ENCODE measurements at regions not wholly inside any gene's neighbourhood (a gene's known extent, or its start where the extent isn't known, plus 50 kb on each side); places are given as distances from the start of the nearest gene placed in this dataset.

DNA sequence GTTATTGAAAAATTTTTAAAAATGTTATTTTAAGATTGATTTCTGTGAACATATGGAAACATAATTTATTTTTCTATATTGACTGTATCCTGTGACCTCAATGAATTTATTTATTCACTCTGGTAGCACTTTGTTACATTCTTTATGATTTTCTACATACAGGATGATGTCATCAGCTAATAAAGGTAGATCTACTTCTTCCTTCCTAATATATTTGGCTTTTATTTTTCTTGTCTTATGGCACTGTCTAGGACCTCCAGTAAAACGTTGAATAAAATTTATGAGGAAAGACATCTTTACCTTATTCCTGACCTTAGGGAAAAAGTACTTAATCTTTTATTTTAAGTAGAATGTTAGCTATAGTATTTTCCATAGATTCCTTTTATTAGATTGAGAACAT lies 78.8 kb upstream of the MAF start:
- no peaks in the 10 kb centered on the region for H3K4me1 Mint-ChIP-seq
- no peak overlapping the region for H3K4me3 Mint-ChIP-seq
- no peak overlapping the region for H3K27ac Mint-ChIP-seq
- no peaks in the 10 kb centered on the region for H3K9me3 Mint-ChIP-seq
- ATAC-seq (replicated peaks) = no peak
- H3K27me3 Mint-ChIP-seq = no peaks in the 10 kb centered on the region
- no peaks in the 10 kb centered on the region for H3K36me3 Mint-ChIP-seq (ENCODE audit: low read depth)

DNA sequence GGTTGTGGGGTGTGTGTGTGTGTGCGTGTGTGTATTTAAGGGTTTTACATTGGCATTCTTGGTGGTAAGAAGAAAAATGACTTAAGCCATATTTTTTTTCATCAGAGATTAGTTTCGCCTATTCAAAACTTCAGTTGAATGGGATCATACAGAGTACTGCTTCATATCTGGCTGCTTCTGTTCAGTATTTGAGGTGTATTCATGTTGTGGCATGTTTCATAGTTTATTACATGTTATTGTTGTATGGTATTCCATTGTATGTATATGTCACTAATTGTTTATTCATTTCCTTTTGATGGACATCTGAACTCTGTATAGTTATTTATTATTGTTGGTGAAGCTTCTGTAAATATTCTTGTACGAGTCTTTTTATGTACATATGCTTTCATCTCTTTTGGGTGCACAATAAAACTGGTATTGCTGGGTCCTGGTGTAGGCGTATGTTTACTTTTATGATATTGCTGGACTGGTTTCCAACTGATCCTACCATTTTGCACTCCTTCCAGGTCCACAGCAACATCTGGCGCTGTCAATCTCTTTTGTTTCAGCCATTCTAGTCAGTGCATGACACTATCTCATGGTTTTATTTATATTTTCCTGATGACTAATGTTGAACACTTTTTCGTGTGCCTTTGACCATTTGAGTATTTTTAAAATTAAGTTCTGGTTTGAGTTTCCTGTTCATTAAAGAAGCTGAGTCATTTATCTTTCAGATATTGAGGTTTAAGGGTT lies 77.4 kb upstream of the MAF start:
- H3K27me3 Mint-ChIP-seq = no peaks in the 10 kb centered on the region
- H3K4me3 Mint-ChIP-seq = no peak overlapping the region
- H3K36me3 Mint-ChIP-seq (ENCODE audit: low read depth) = no peaks in the 10 kb centered on the region
- H3K27ac Mint-ChIP-seq = no peak overlapping the region
- peak; percentile 14 for ATAC-seq (replicated peaks)
- no peaks in the 10 kb centered on the region for H3K9me3 Mint-ChIP-seq
- H3K4me1 Mint-ChIP-seq = no peaks in the 10 kb centered on the region

DNA sequence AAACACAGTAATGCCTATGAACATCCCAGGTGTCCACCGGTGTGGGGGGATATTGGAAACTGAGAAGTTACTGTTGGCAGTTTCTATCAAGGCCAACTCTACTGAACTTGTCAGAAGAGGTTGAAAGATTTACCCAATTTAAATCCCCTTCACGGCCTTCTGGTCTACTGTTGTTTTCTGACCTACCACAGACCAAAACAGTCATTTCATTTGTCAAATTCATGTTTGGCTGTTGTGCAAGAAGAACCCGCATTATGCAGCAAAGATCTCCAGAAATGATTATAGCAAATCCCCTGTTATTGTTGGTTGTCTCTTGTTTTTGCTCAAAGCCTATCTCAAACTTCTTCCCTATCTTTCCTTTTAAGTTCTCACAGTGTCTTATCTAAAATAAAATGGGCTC lies 73.1 kb upstream of the MAF start:
- Mint-ChIP-seq H3K27me3 (peaks cover 4% of the 10 kb centered on the region), H3K9me3 (peaks cover 5% of the 10 kb centered on the region), H3K36me3 (ENCODE audit: low read depth) (no peaks in the 10 kb centered on the region), H3K27ac (no peak overlapping the region), H3K4me3 (no peak overlapping the region), H3K4me1 (no peaks in the 10 kb centered on the region)
- no peak for ATAC-seq (replicated peaks)

DNA sequence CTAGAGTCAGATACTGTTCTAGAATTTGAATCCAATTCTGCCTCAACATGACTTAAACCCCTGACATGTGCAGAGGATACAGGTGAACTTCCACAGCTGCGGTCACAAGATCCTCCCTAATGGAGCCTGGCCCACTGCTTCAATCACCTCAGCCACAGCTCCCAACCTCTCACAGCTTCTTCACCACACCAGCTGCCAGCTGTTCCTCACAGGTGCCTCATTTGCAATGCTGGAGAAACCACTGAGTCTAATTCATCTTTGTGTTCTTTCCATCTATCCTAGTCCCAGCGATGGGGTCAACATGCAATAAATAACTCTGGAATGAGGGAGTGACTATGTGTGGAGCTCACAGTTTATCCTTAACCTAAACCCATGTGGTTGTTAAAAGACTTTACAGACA lies 72.0 kb upstream of the MAF start:
- Mint-ChIP-seq H3K9me3 (peaks cover 5% of the 10 kb centered on the region), H3K36me3 (ENCODE audit: low read depth) (no peaks in the 10 kb centered on the region), H3K4me1 (peaks cover 3% of the 10 kb centered on the region), H3K27ac (no peak overlapping the region), H3K4me3 (no peak overlapping the region), H3K27me3 (peaks cover 4% of the 10 kb centered on the region)
- no peak for ATAC-seq (replicated peaks)

DNA sequence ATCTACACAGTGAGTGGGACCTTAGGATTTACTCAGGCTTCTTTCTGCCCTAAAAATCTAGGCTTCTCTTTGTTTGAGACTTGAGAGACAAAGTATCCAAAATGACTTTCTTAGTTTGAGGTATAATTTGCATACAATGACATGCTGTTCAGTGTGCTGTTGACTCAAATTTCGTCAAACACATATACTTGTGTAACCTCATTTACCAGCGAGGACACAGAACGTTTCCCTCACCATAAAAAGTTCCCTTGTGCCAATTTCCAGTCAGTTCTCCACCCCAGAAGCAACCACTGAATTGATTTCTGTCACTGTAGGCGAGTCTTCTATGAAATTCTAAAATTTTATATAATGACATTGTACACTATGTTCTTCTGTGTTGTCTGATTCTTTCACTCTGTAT lies 68.0 kb upstream of the MAF start:
- no peak overlapping the region for H3K27ac Mint-ChIP-seq
- H3K36me3 Mint-ChIP-seq (ENCODE audit: low read depth) = no peaks in the 10 kb centered on the region
- ATAC-seq (replicated peaks) = peak; percentile 79
- H3K4me1 Mint-ChIP-seq = peaks cover 3% of the 10 kb centered on the region
- H3K27me3 Mint-ChIP-seq = peaks cover 4% of the 10 kb centered on the region
- H3K9me3 Mint-ChIP-seq = peaks cover 5% of the 10 kb centered on the region
- no peak overlapping the region for H3K4me3 Mint-ChIP-seq

DNA sequence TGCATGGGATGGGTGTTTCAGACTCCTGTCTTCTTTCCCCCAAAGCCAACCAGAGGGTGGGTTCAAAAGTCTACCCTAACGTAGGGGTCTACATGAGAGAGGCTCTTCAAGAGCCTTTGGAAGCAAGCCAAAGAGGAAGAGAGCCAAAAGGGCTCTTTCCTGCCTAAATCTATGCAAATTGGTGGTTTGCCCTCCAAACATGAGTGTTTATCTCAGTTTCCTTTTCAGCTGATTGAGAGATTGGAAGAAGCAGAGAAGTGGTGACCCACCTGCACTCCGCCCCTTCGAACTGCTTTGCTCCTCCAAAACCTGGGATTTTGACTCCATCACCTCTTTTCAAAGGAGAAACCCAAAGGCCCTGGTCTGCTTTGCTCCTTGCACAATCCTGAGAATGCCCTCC lies 65.4 kb upstream of the MAF start:
- peaks cover 4% of the 10 kb centered on the region for H3K27me3 Mint-ChIP-seq
- H3K9me3 Mint-ChIP-seq = peaks cover 5% of the 10 kb centered on the region
- no peak for ATAC-seq (replicated peaks)
- peaks cover 3% of the 10 kb centered on the region for H3K4me1 Mint-ChIP-seq
- no peaks in the 10 kb centered on the region for H3K36me3 Mint-ChIP-seq (ENCODE audit: low read depth)
- H3K27ac Mint-ChIP-seq = no peak overlapping the region
- no peak overlapping the region for H3K4me3 Mint-ChIP-seq

DNA sequence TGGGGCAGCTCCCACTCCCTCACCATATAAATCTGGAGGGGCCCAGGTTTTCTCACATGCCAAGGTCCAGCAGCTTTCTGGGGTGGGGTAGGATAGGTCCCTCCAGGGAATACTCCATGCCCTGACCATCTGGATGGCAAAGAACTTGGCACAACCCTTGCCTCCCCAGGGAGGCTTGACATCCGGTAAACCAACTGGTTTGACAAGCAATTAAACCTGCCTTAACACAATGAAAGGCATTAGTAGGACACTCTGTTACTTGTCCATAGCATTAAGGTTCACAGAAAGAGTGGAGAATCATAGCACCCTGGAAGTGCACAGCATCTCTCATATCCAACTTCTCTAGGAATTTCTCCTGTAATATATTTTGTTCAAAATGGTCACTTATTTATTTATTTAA lies 63.9 kb upstream of the MAF start:
- Mint-ChIP-seq H3K27me3 (no peaks in the 10 kb centered on the region), H3K4me1 (peaks cover 3% of the 10 kb centered on the region), H3K27ac (no peak overlapping the region), H3K9me3 (no peaks in the 10 kb centered on the region), H3K4me3 (no peak overlapping the region), H3K36me3 (ENCODE audit: low read depth) (no peaks in the 10 kb centered on the region)
- no peak for ATAC-seq (replicated peaks)

DNA sequence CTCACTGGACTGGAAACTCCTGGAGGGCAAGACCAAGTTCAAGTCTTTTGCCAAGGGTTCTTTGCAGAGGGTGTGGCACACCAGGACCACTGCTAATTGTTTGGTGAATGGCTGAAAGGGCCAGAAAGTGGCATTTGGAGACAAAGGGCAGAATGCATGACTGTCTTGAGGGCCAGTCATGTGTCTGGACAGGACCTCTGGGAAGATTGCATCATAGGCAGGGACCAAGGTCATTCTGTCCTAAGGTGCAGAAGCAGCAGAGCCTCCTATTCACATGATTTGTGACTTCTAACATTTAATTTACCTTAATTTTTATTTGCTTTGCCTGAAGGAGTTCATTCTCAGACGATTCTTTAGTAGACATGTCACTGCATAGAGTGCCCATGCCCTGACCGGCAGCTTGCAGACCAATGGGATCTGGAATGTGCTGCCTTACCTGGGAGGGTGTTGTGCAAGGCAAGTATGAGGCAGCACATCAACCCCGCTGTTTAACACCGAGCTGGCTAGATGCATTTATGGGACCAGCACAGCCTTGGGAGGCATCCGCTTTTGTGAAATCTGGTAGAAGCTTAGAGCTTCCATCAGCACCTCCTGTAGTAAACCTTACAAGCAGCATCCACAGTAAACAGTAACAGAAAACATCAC lies 62.3 kb upstream of the MAF start:
- no peak overlapping the region for H3K27ac Mint-ChIP-seq
- no peaks in the 10 kb centered on the region for H3K27me3 Mint-ChIP-seq
- H3K36me3 Mint-ChIP-seq (ENCODE audit: low read depth) = no peaks in the 10 kb centered on the region
- H3K4me3 Mint-ChIP-seq = no peak overlapping the region
- no peaks in the 10 kb centered on the region for H3K9me3 Mint-ChIP-seq
- H3K4me1 Mint-ChIP-seq = peaks cover under 1% of the 10 kb centered on the region
- no peak for ATAC-seq (replicated peaks)

DNA sequence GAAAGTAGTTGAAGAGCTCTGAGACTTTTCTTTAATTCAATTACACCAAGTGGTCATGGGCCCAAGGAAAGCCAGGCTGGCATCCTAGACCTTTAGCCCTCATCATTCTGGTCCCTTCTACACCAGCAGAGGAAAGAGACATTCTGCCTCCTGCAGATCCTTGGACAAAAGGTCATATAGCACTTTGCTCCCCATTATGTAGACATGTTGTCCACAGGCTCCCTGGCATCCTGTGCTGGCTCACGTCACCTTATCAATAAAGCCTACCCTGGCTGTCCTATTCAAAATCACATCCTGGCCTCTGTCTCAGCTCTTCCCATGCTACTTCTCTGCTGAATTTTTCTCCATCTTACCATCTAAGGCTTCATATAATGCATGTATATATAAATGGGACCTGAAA lies 61.6 kb upstream of the MAF start:
- no peaks in the 10 kb centered on the region for H3K9me3 Mint-ChIP-seq
- no peak overlapping the region for H3K4me3 Mint-ChIP-seq
- H3K27ac Mint-ChIP-seq = no peak overlapping the region
- no peaks in the 10 kb centered on the region for H3K27me3 Mint-ChIP-seq
- H3K36me3 Mint-ChIP-seq (ENCODE audit: low read depth) = no peaks in the 10 kb centered on the region
- no peak for ATAC-seq (replicated peaks)
- H3K4me1 Mint-ChIP-seq = no peaks in the 10 kb centered on the region

DNA sequence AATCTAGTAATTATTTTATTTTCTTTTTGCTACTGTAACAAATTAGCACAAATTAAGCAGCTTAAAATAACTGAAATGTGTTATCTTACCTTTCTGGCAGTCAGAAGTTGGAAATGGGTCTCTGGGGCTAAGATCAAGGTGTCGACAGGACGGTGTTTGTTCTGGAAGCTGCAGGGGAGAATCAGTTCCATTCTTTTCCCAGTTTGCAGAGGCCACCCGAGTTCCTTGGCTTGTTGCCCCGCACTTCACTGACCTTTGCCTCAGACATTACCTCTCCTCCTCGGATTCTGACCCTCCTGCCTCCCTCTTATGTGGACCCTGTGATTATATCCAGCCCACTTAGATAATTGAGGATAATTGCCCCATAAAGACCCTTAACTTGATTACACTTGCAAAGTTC lies 61.0 kb upstream of the MAF start:
- H3K9me3 Mint-ChIP-seq = no peaks in the 10 kb centered on the region
- H3K27me3 Mint-ChIP-seq = no peaks in the 10 kb centered on the region
- H3K4me1 Mint-ChIP-seq = no peaks in the 10 kb centered on the region

DNA sequence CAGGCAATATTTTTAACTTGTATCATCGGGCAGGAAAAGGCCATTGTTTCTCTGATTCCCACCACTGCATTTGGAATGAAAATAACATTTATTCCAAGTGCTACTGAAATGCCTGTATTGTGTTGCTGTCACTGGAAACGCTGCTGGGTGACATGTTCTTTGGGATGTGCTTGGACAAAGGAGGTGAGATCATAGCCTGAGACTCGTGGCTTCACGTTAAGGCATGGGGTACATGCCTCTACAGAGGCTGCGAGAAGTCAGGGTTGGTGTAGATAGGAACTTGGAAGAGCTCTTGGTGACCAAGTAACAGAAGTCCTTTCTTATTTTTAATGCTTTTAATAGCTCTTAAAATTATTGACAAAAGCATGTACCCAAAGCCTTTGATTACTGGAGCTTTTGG lies 58.8 kb upstream of the MAF start:
- Mint-ChIP-seq H3K27ac (no peak overlapping the region), H3K4me3 (no peak overlapping the region)

More for the DNA sequence above, 61.0 kb upstream of the MAF start:
- Mint-ChIP-seq H3K27ac (no peak overlapping the region), H3K36me3 (ENCODE audit: low read depth) (no peaks in the 10 kb centered on the region), H3K4me3 (no peak overlapping the region)
- ATAC-seq (replicated peaks) = no peak

DNA sequence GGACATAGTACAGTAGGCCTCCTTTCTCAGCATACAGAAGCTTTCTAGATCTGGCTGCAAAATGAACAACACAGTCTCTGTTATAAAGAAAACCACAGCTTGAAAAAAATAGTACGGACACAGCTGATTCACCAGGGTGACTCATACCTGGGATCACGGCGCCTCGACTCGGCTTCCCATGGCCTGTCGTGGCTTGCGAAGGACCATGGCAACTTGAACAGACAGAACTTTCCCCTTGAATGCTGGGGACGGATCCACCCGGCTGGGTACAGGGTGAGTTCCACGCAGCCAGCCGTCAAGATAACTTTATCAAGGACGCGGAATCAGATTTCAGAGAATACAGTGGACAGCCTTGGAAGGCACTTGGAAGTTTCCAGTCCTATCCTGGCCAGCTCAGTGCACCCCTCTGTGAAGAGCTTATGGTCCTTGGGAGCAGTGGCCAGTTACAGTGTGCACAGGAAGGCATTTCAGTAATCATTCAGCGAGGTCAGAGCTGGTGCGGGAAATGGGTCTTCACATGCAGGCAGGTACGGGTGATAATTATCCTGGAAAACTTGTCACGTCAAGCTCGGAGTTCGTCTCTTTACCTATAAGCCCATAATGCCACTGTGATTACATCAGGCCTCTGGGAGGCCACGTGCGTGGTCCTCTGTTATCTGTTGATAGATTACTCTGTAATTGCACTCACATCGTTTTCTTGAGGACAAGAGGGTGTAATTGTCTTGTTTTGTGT lies 57.9 kb upstream of the MAF start:
- no peaks in the 10 kb centered on the region for H3K4me1 Mint-ChIP-seq
- no peaks in the 10 kb centered on the region for H3K27me3 Mint-ChIP-seq
- no peak overlapping the region for H3K27ac Mint-ChIP-seq
- no peak overlapping the region for H3K4me3 Mint-ChIP-seq
- ATAC-seq (replicated peaks) = peak; percentile 97
- H3K36me3 Mint-ChIP-seq (ENCODE audit: low read depth) = no peaks in the 10 kb centered on the region
- no peaks in the 10 kb centered on the region for H3K9me3 Mint-ChIP-seq

More for the DNA sequence above, 58.8 kb upstream of the MAF start:
- ATAC-seq (replicated peaks) = no peak
- H3K4me1 Mint-ChIP-seq = no peaks in the 10 kb centered on the region
- H3K9me3 Mint-ChIP-seq = no peaks in the 10 kb centered on the region
- no peaks in the 10 kb centered on the region for H3K36me3 Mint-ChIP-seq (ENCODE audit: low read depth)
- no peaks in the 10 kb centered on the region for H3K27me3 Mint-ChIP-seq

DNA sequence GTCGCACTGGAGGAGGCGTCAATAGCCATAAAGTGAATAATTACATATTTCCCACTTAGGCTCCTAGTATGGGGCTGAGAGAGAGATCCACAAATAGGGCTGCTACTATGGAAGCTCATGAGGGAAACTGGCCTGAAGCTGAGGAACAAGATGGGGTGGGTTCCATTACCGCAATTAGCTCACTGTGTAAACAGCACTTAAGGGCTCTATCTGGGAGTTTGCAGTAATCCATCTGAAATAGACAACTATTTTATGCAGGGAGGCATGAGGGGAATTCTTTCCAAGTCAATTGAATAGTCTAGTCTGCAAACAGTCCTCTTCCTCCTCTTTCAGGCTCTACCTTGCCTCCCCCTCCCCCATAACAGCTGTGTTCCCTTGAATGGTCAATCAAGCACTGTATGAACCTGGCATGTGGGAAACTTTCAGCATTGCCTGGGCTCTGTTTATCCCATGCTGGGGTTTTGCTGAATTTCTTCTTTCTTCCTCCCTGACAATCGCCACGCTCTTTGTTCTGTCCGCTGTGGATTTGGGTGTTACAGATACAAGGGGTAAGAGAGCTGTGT lies 56.1 kb upstream of the MAF start:
- Mint-ChIP-seq H3K4me1 (no peaks in the 10 kb centered on the region), H3K27ac (no peak overlapping the region), H3K36me3 (ENCODE audit: low read depth) (no peaks in the 10 kb centered on the region), H3K4me3 (no peak overlapping the region), H3K9me3 (no peaks in the 10 kb centered on the region), H3K27me3 (no peaks in the 10 kb centered on the region)
- ATAC-seq (replicated peaks) = no peak

DNA sequence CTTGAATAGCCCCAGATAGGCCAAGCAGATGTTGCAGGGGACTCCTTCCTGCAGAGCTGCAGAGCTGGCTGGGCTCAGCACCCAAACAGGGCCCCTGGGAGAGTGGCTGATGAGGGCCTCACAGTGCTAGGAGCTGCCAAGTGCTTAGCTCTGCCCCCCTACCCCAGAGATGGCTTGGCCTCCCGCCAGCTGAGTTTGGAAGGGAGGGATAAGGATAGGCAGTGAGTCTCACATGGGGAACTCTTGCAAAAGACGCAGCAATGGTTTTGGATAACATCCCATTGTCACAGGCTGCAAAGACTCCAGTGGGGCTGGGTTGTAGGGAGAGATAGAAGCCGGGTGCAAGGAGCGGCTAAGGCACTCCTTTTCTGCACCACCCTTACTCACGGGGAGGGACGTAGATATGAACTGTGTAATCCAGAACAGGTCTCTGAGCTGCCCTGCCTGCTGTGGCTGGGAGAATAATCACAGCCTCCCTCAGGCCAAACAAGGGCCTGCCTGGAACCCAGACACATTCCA lies 52.9 kb upstream of the MAF start:
- Mint-ChIP-seq H3K27ac (no peak overlapping the region), H3K4me3 (no peak overlapping the region), H3K4me1 (no peaks in the 10 kb centered on the region), H3K27me3 (no peaks in the 10 kb centered on the region), H3K9me3 (no peaks in the 10 kb centered on the region), H3K36me3 (ENCODE audit: low read depth) (no peaks in the 10 kb centered on the region)
- no peak for ATAC-seq (replicated peaks)

DNA sequence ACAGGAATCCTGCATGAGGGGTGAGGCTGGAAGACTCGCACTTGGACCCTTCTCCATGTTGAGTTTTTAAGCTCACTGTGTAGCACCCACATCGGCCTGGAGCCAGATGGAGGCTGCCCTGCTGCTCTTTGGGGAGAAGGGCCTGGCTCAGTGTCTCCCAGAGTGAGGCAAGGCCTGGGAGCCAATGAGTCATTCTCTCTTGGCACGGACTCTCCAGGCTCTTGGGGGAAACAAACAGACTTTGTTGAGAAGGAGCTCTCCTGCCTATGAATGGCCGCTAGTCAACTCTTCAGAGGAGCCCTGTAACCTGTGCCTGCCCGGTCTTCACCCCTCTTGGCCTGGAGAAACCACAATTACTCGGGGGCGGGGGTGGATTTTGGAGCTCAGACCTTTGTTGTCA lies 50.8 kb upstream of the MAF start:
- no peaks in the 10 kb centered on the region for H3K27me3 Mint-ChIP-seq
- no peak for ATAC-seq (replicated peaks)
- no peak overlapping the region for H3K27ac Mint-ChIP-seq
- H3K9me3 Mint-ChIP-seq = no peaks in the 10 kb centered on the region
- H3K36me3 Mint-ChIP-seq (ENCODE audit: low read depth) = no peaks in the 10 kb centered on the region
- H3K4me1 Mint-ChIP-seq = no peaks in the 10 kb centered on the region
- H3K4me3 Mint-ChIP-seq = no peak overlapping the region
